Dedifferentiated amniotic fluid mesenchymal stem cell (primary cell): ENCODE measurements at regions not wholly inside any gene's neighbourhood (a gene's known extent, or its start where the extent isn't known, plus 50 kb on each side); places are given as distances from the start of the nearest gene placed in this dataset.

Experiments used
- DNase-seq: peaks from one replicate; pipeline ENCODE4 v3.0.0-alpha.2; 2016; ENCODE audit errors: extremely low spot score

GRCh38 chr2:120809151-120809550, 73.5 kb downstream of the GLI2 start:
- DNase-seq: no peak

- DNase-seq: no peak
These were observed 74.2 kb downstream of the GLI2 start for GRCh38 chr2:120809609-120810440.

GRCh38 chr2:120810639-120811038, 75.0 kb downstream of the GLI2 start:
- no peak for DNase-seq

GRCh38 chr2:120812866-120813265, 77.2 kb downstream of the GLI2 start:
- DNase-seq: no peak

GRCh38 chr2:120814352-120814751, 78.7 kb downstream of the GLI2 start:
- no peak for DNase-seq

- no peak for DNase-seq
These were observed 79.6 kb downstream of the GLI2 start for GRCh38 chr2:120815292-120815691.

GRCh38 chr2:120817136-120817955, 81.7 kb downstream of the GLI2 start:
- no peak for DNase-seq

GRCh38 chr2:120817956-120818325, 82.3 kb downstream of the GLI2 start:
- no peak for DNase-seq

GRCh38 chr2:120818441-120818920, 82.8 kb downstream of the GLI2 start:
- peak; percentile 62 for DNase-seq

GRCh38 chr2:120819720-120820210, 84.1 kb downstream of the GLI2 start:
- DNase-seq: no peak

- DNase-seq: no peak
These were observed 84.7 kb downstream of the GLI2 start for GRCh38 chr2:120820263-120820952.

GRCh38 chr2:120820953-120821279, 85.2 kb downstream of the GLI2 start:
- DNase-seq: peak; percentile 28

- DNase-seq: no peak
These were observed 85.9 kb downstream of the GLI2 start for GRCh38 chr2:120821446-120822160.

- no peak for DNase-seq
These were observed 87.3 kb downstream of the GLI2 start for GRCh38 chr2:120822933-120823332.

GRCh38 chr2:120823551-120823950, 87.9 kb downstream of the GLI2 start:
- no peak for DNase-seq

GRCh38 chr2:120824246-120824645, 88.6 kb downstream of the GLI2 start:
- no peak for DNase-seq

- peak; percentile 31 for DNase-seq
These were observed 89.9 kb downstream of the GLI2 start for GRCh38 chr2:120825370-120826259.

- no peak for DNase-seq
These were observed 90.6 kb downstream of the GLI2 start for GRCh38 chr2:120826260-120826648.

- DNase-seq: no peak
These were observed 91.2 kb downstream of the GLI2 start for GRCh38 chr2:120826716-120827410.

GRCh38 chr2:120828066-120828465, 92.4 kb downstream of the GLI2 start:
- DNase-seq: no peak
